ENCODE measurements at regions not wholly inside any gene's neighbourhood (a gene's known extent, or its start where the extent isn't known, plus 50 kb on each side); places are given as distances from the start of the nearest gene placed in this dataset.

DNA sequence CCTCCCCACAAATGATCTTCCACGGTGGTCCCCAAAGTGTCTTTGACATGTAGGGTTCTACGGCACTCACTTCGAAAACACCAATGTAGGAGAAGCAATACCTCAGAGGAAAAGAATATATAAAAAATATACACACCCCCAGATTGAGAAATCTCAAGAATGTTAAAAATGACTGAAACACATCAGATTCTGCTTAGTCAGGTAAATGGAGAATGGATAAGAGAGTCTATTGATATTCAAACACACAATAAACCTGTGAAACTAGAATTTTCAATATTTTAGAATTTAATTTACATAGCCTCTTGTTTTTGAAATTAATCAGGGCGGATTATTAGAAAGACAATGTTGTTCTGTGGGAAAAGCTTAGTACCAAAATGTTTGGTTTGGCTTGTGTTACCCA lies 712.4 kb downstream of the GATA3 start:
- Histone ChIP-seq H3K27me3 (ENCODE audit: insufficient read depth, low read length) (no peaks in the 10 kb centered on the region), H3K36me3 (ENCODE audit: insufficient read depth, low read length) (no peaks in the 10 kb centered on the region), H3K9ac (ENCODE audit: low read length) (no peak overlapping the region), H3K4me3 (ENCODE audit: low read depth, low read length, poor library complexity, severe bottlenecking) (no peak overlapping the region), H3K27ac (ENCODE audit: low read depth, low read length, poor library complexity, severe bottlenecking) (no peak overlapping the region), H3F3A (ENCODE audit: insufficient read depth, low read length) (no peaks in the 10 kb centered on the region), H3K9me3 (ENCODE audit: low read length) (no peaks in the 10 kb centered on the region), H4K20me1 (ENCODE audit: insufficient read depth, low read length) (no peaks in the 10 kb centered on the region), H3K79me2 (ENCODE audit: insufficient read depth, low read length) (no peaks in the 10 kb centered on the region), H3K4me2 (ENCODE audit: low read length) (no peak overlapping the region), H2AFZ (ENCODE audit: low read length) (no peak overlapping the region), H3K9me2 (ENCODE audit: low read depth, low read length) (no peaks in the 10 kb centered on the region), H3K4me1 (ENCODE audit: insufficient read depth, low read length, severe bottlenecking) (no peaks in the 10 kb centered on the region)
- TF ChIP-seq, protein P1, sequence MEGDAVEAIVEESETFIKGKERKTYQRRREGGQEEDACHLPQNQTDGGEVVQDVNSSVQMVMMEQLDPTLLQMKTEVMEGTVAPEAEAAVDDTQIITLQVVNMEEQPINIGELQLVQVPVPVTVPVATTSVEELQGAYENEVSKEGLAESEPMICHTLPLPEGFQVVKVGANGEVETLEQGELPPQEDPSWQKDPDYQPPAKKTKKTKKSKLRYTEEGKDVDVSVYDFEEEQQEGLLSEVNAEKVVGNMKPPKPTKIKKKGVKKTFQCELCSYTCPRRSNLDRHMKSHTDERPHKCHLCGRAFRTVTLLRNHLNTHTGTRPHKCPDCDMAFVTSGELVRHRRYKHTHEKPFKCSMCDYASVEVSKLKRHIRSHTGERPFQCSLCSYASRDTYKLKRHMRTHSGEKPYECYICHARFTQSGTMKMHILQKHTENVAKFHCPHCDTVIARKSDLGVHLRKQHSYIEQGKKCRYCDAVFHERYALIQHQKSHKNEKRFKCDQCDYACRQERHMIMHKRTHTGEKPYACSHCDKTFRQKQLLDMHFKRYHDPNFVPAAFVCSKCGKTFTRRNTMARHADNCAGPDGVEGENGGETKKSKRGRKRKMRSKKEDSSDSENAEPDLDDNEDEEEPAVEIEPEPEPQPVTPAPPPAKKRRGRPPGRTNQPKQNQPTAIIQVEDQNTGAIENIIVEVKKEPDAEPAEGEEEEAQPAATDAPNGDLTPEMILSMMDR (IDR thresholded peaks at IDR 0.05; ENCODE audit: low read length): no peak
- TF ChIP-seq EZH2 (IDR thresholded peaks at IDR 0.05; ENCODE audit: borderline replicate concordance, low read length): no peak

DNA sequence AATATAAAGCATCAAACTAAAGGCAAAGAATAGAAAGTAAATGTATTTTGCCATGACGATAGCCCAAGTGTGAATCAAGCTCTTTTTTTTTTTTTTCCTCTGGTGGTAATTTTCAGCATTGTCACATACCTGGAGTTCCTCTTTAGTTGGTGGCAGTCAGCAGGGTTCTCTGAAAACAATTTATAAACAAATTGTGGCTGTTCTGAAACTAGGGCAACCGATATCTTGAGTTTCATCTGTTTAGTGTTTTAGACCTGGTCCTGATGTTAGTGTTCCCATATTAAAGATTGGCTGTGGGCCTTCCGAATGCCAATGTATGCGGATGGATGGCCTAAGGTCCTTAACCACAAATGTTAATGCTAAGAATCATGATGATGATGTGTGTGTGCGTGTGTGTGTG lies 713.1 kb downstream of the GATA3 start:
- Histone ChIP-seq H3K36me3 (ENCODE audit: insufficient read depth, low read length) (no peaks in the 10 kb centered on the region), H3K9me3 (ENCODE audit: low read length) (no peaks in the 10 kb centered on the region), H3K79me2 (ENCODE audit: insufficient read depth, low read length) (no peaks in the 10 kb centered on the region), H3F3A (ENCODE audit: insufficient read depth, low read length) (no peaks in the 10 kb centered on the region), H3K4me2 (ENCODE audit: low read length) (no peak overlapping the region), H4K20me1 (ENCODE audit: insufficient read depth, low read length) (no peaks in the 10 kb centered on the region), H3K4me1 (ENCODE audit: insufficient read depth, low read length, severe bottlenecking) (no peaks in the 10 kb centered on the region), H3K27ac (ENCODE audit: low read depth, low read length, poor library complexity, severe bottlenecking) (no peak overlapping the region), H3K27me3 (ENCODE audit: insufficient read depth, low read length) (no peaks in the 10 kb centered on the region), H3K9ac (ENCODE audit: low read length) (no peak overlapping the region), H2AFZ (ENCODE audit: low read length) (no peak overlapping the region), H3K9me2 (ENCODE audit: low read depth, low read length) (no peaks in the 10 kb centered on the region), H3K4me3 (ENCODE audit: low read depth, low read length, poor library complexity, severe bottlenecking) (no peak overlapping the region)
- TF ChIP-seq EZH2 (IDR thresholded peaks at IDR 0.05; ENCODE audit: borderline replicate concordance, low read length): no peak
- TF ChIP-seq, protein P1 (IDR thresholded peaks at IDR 0.05; ENCODE audit: low read length): no peak

DNA sequence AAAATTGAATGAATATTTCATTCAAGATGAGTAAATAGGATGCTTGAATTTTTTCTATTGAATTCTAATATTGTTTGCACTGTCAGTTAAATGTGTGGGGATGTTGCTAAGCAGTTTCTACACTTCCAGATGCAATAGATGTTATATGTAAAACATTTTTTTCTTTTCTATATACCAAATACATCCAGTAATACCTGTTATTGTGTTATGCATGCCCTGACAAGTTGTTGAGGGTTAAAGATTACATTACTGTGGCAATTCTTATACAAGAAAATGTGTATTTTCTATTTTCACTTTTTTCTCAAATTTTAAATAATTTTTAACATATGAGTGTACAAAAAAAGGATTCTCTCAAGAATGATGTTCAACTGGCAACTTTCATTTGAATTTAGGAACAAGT lies 713.9 kb downstream of the GATA3 start:
- H3K4me2 ChIP-seq (ENCODE audit: low read length): no peak overlapping the region
- H3K4me3 ChIP-seq (ENCODE audit: low read depth, low read length, poor library complexity, severe bottlenecking): no peak overlapping the region
- H3K27me3 ChIP-seq (ENCODE audit: insufficient read depth, low read length): no peaks in the 10 kb centered on the region
- no peak overlapping the region for H2AFZ ChIP-seq (ENCODE audit: low read length)
- no peaks in the 10 kb centered on the region for H3K4me1 ChIP-seq (ENCODE audit: insufficient read depth, low read length, severe bottlenecking)
- H3K9me2 ChIP-seq (ENCODE audit: low read depth, low read length): no peaks in the 10 kb centered on the region
- H3K9me3 ChIP-seq (ENCODE audit: low read length): no peaks in the 10 kb centered on the region
- no peaks in the 10 kb centered on the region for H3K36me3 ChIP-seq (ENCODE audit: insufficient read depth, low read length)
- no peaks in the 10 kb centered on the region for H3K79me2 ChIP-seq (ENCODE audit: insufficient read depth, low read length)
- H3K9ac ChIP-seq (ENCODE audit: low read length): no peak overlapping the region
- H3K27ac ChIP-seq (ENCODE audit: low read depth, low read length, poor library complexity, severe bottlenecking): no peak overlapping the region
- no peaks in the 10 kb centered on the region for H4K20me1 ChIP-seq (ENCODE audit: insufficient read depth, low read length)
- no peak for TF ChIP-seq EZH2 (IDR thresholded peaks at IDR 0.05; ENCODE audit: borderline replicate concordance, low read length)
- TF ChIP-seq, protein P1 (IDR thresholded peaks at IDR 0.05; ENCODE audit: low read length): no peak
- no peaks in the 10 kb centered on the region for H3F3A ChIP-seq (ENCODE audit: insufficient read depth, low read length)
